DMS153 (cell line): ENCODE measurements at regions not wholly inside any gene's neighbourhood (a gene's known extent, or its start where the extent isn't known, plus 50 kb on each side); places are given as distances from the start of the nearest gene placed in this dataset.
"Not testable (repeated sequence)": the region's sequence is repeated elsewhere in the genome, so short reads cannot be mapped to it uniquely, and the experiment has no call there.

Source experiments
- DNase-seq: peaks from one replicate; lab custom pipeline; 2025; lab: John Stamatoyannopoulos, UW

DNA sequence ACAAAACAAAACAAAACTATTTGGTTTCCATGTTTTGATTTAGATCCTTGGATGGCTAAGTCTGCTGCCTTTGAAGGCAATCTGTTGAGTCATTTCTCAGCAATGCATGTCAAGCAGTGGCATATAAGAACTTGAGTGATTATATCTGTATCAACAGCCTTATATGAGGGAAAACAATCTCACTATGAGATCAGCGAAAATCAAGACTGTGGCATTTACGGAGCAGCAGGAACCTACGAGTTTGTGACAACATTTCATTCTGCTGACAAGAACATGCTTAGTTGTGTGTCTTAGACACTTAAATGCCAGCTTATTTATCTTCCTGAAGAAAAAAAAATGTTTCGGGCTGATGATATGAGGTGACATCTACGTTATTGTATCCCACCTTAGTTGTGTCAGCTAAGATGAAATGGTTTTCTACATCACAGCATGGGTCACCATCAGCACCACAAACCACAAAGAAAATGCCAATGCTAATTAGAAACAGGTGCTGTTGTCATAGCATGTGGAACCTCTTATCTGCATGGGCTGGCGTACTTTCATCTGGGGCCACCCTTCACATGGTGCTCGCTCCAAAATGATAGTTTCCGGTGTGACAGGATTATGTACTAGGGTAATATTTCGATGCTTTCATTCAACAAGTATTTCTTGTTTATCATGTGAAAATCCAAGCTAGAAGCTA, 1085.5 kb downstream of the SORCS1 start:
- no peak for DNase-seq

DNA sequence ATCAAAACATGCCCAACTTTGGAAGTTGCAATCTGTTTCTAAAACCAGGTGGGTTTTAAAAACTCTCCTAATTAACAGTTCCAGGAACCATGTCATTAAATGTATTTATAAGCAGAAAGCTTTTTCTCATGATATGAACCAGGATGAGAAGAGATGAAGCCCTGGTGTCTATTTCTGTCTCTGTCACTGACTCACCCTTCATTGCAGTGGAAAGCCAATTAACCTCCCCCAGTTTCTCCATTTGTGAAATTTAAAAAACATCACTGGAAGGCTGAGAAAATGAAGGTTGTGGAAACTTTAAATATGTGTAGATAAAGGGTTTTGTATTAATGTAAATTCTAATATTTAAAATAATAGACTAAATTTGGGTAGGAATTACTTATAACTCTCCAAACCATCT, 1088.0 kb downstream of the SORCS1 start:
- DNase-seq = no peak

GRCh38 chr10:106053061-106053460, 1111.4 kb downstream of the SORCS1 start:
- no peak for DNase-seq

GRCh38 chr10:106044503-106044902, 1120.0 kb downstream of the SORCS1 start:
- DNase-seq = no peak

DNA sequence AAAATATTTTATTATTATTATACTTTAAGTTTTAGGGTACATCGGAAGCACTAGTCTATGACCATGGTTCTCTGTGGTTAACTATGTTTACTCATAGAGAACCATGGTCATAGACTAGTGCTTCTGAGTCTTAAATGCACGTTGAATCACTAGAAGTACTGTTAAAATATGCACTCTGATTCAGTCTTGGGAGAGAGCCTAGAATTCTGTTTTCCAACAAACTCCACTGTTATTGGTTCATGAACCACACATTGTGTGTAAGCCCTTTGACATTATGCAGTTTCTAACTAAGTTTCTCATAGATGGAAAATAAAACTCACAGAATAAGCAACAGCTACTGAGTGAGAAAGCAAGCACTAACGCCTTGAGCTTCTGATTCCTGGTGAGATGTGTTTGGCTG, 1120.6 kb downstream of the SORCS1 start:
- no peak for DNase-seq

DNA sequence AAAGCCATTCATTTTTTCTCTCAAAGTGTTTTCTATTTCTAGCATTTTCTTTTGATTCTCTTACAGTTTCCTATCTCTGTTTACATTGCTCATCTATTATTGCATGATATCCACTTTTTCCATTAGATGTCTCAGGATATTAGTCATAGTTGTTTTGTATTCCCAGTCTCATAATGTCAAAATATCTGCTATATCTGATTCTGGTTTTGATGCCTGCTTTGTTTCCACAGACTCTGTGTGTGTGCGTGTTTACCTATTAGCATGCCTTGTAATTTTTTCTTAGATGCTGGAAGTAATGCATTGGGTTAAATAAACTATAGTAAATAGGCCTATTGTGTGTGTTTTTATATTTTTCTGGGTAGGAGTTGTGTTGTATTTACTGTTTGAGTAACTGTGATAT, 1126.3 kb downstream of the SORCS1 start:
- no peak for DNase-seq

DNA sequence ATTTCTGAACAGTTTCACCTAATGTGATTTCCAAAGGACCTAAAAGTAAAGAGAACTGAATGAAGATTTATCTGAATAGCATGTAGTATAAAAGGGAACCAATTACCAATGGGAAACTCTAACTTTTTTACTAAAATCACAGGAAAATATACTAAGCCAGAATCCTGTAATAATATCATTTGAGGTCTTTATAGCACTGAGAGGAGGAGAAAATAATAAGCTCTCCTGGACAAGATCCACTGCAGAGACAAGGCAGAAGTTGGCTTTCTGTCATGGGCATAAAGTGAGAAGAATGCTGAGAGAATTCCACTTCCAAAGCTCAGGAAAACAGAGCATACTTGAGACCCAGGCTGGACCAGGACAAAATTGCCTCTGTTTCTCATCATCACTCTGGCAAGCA, 1131.4 kb downstream of the SORCS1 start:
- DNase-seq = no peak

DNA sequence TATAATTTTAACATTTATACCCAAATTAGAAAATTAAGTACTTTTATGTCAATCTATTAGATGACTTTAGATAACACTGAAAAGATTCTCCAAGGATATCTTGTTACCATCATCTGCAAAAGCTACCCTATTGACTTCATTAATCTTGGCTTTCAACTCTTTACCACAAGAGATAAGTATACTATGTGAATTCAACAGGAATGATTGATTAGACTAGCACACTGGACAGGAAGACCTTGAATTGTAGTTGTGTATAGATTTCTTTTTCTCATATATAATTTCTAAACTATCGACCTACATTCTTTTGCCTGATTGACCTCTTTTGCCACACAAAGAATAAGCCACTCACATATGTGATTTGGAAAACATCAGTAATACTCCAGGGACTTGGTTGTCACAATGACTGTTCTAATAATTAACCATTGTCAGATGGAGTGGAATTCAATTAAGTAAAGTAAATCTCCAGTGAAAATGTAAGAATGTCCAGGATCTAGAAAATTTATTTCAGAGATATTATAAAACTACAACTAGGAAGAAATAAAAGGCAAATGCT, 1132.0 kb downstream of the SORCS1 start:
- no peak for DNase-seq

- DNase-seq = no peak
Measured at GRCh38 chr10:106027240-106027639, 1137.3 kb downstream of the SORCS1 start.

DNA sequence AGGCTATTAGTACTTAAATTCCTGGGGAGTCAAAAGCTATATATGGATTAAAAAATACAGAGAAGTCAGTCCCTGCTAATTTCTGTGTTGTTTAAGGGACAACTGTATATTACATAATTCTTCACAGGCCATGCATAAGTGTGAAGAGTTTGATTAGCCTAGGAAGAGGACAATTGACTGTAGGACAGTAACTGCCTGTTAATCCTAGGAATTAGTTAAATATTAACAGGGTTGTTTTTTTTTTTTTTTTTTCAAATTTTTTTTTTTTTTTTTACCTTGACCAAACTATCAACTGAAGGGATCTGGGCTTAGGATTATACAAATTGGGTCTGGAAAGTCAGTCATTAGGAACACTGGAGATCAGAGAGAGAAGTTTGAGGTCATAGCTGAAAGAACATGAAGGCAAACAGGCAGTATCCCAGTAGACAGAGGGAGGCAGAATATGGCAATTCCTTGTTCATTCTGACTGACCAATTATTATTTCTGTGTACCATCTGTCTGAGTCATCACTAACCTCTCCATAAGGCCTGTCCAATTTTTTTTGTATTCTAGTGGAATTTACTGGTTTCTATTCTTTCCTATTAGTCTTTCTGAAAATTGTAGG, 1139.2 kb downstream of the SORCS1 start:
- DNase-seq = no peak

DNA sequence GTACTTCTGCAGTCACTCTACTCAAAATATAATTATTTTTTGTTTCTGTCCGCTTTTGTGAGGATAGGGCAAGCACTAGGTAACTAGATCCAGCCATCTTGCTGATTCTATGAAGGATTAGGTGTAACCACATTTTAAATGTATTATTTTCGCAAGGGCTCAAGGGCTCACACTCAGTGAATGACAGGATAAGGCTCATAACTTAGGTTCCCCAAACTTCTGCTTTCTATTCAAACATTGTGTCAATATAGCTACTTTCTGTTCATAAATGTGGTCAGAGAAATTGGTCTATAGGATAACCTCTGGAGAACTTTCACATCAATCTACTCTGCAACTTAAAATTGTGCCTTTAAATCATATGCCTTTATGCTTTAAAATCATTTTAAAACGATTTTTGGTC, 1141.2 kb downstream of the SORCS1 start:
- no peak for DNase-seq

- not testable (repeated sequence) for DNase-seq
Measured at GRCh38 chr10:106019559-106019958, 1144.9 kb downstream of the SORCS1 start.

DNA sequence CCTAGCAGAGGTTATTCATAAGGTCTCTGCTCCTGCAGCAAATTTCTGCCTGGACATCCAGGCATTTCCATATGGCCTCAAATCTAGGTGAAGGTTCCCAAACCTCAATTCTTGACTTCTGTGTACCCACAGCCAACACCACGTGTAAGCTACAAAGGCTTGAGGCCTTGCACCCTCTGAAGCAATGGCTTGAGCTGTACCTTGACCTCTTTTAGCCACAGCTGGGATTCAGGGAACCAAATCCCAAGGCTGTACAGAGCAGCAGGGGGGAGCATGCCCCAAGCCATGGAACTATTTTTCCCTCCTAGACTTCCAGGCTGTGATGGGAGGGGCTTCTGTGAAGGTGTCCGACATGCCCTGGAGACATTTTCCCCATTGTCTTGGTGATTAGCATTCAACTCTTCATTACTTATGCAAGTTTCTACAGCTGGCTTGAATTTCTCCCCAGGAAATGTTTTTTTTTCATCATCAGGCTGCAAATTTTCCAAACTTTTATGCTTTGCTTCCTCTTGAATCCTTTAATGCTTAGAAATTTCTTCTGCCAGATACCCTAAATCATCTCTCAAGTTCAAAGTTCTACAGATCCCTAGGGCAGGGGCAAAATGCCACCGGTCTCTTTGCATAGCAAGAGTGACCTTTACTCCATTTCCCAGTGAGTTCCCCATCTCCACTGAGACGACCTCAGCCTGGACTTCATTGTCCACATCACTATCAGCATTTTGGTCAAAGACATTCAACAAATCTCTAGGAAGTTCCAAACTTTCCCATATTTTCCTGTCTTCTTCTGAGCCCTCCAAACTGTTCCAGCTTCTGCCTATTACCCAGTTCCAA, 1148.9 kb downstream of the SORCS1 start:
- DNase-seq = not testable (repeated sequence)

GRCh38 chr10:106011250-106011649, 1153.3 kb downstream of the SORCS1 start:
- no peak for DNase-seq

- DNase-seq = no peak
Measured at GRCh38 chr10:106000721-106001120, 1163.8 kb downstream of the SORCS1 start.

DNA sequence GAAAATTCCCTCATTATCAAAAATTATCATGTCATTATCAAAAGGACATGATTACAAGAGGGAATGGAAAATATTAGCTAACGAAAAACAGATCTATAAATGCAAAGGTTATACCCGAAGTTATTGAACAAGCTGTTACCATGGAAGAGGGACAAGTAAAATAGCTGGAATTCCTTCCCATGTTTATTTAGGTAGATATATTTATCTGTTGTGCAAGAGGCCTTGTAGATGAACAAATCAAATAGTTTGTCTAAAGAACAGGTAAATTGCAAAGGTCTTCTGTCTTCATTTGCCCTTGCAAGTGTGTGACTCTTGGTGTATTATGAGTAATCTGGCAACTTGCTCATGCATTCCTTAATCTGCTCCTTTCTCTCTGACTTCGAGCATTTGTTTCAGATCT, 1170.9 kb downstream of the SORCS1 start:
- DNase-seq = no peak

- DNase-seq = no peak
Measured at GRCh38 chr10:105992928-105993327, 1171.6 kb downstream of the SORCS1 start.

DNA sequence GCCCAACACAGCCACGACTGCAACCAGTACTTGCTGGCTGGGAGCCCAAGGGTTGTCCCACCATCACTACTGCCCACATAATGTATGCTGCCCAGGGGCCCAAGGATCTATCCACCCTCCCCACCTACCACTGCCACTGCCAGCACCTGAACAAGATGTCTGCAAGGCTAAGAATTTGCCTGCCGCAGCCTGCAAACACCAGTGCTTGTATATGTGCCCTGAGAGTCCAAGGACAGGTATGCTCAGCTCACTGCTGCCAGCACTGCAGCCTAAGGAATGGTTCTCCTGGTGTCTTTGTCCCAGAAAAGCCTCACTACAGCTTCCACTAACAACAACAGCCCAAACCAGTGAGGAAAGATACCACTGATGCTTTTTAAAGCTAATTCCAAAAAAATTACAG, 1174.0 kb downstream of the SORCS1 start:
- DNase-seq = no peak

DNA sequence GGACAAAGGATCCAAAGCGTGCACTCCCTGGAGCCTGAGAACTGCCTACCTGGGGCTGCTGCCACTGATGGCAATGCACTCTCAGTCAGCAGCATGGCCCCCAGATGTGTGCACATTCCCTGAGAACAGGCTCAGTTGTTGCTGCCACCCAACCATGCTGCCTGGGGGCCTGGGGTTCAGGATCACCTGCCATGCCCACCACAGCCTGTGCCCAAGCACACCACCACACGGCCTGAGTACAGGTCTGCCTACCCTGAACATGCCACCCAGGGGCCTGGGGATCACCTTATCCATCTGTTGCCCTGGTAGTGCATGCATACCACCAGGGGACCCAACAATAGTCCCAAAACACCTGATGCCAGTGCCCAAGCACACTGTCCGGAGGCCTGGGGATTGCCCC, 1174.5 kb downstream of the SORCS1 start:
- no peak for DNase-seq

GRCh38 chr10:105988848-105989247, 1175.7 kb downstream of the SORCS1 start:
- no peak for DNase-seq

- DNase-seq = no peak
Measured at GRCh38 chr10:105986912-105987635, 1177.4 kb downstream of the SORCS1 start.

DNA sequence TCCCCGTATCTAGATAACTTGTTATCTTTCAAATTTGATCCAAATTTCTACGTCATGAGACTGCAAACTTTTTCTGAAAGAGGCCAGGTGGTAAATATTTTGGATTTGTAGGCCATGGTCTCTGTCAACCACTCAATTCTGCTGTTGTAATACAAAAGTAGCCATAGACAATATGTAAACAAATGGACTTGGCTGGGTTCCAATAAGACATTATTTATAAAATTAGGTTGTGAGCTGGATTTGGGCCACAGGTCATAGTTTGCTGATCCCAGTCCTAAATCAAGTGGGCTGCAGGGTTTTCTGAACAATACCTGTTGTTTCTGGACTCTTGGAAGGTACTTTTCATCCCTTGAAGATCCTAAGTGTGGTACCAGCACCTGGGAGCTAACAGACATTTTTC, 1178.0 kb downstream of the SORCS1 start:
- DNase-seq = no peak
